PC-3 (cell line): ENCODE measurements at regions not wholly inside any gene's neighbourhood (a gene's known extent, or its start where the extent isn't known, plus 50 kb on each side); places are given as distances from the start of the nearest gene placed in this dataset.

ENCODE experiments used
- CTCF ChIP-seq: fragments of 300-600 bp; sonication (generic); conservative IDR thresholded peaks from 2 replicates; pipeline ENCODE4 v1.5.1; 2017; ENCODE audit warnings: antibody characterized with exemption, low read depth, mild to moderate bottlenecking, low read length
- EZH2 ChIP-seq: fragments of 300-600 bp; sonication (generic); IDR thresholded peaks from one replicate; pipeline ENCODE4 v1.6.1; 2017; ENCODE audit warnings: antibody characterized with exemption, mild to moderate bottlenecking, low read length; ENCODE audit not compliant: unreplicated experiment
- EZH2phosphoT487 ChIP-seq: fragments of 300-600 bp; sonication (generic); IDR thresholded peaks from 2 replicates; pipeline ENCODE4 v1.6.1; 2018; ENCODE audit warnings: mild to moderate bottlenecking, antibody characterized with exemption, low read length, borderline replicate concordance

GRCh38 chr4:129751646-129752045 lies 655.7 kb downstream of the C4orf33 start:
- no peak for TF ChIP-seq EZH2phosphoT487
- TF ChIP-seq CTCF = no peak
- TF ChIP-seq EZH2 = no peak
